Fibroblast of lung (primary cell): ENCODE measurements at regions not wholly inside any gene's neighbourhood (a gene's known extent, or its start where the extent isn't known, plus 50 kb on each side); places are given as distances from the start of the nearest gene placed in this dataset.

Experiments
- DNase-seq, 2 donors: peaks; one replicate each; pipeline versions ENCODE4 v3.0.0 to v3.0.0-alpha.2; 2010; ENCODE audit warnings: low read depth in 2 of 2
- H2AFZ ChIP-seq: 2 replicates; pipeline ENCODE4 v1.5.1; 2012; ENCODE audit warnings: low read length, control low read depth, inconsistent platforms
- H3K27ac ChIP-seq: 2 replicates; pipeline ENCODE4 v1.5.1; 2011; ENCODE audit warnings: low read length, control low read depth; ENCODE audit not compliant: insufficient read depth
- H3K27me3 ChIP-seq: 2 replicates; pipeline ENCODE4 v1.5.1; 2011; ENCODE audit warnings: mild to moderate bottlenecking, low read length; ENCODE audit not compliant: control insufficient read depth, insufficient read depth
- H3K36me3 ChIP-seq: 2 replicates; pipeline ENCODE4 v1.5.1; 2011; ENCODE audit warnings: low read length; ENCODE audit not compliant: control insufficient read depth, insufficient read depth
- H3K4me1 ChIP-seq: 2 replicates; pipeline ENCODE4 v1.5.1; 2011; ENCODE audit warnings: low read length; ENCODE audit not compliant: control insufficient read depth, insufficient read depth; ENCODE audit errors: extremely low read depth
- H3K4me2 ChIP-seq: 2 replicates; pipeline ENCODE4 v1.5.1; 2011; ENCODE audit warnings: low read length, control low read depth; ENCODE audit not compliant: insufficient read depth; ENCODE audit errors: extremely low read depth
- H3K4me3 ChIP-seq, 4 experiments: fragments of 200-600 bp in 1 of 4; sonication (generic) in 1 of 4; replicated peaks in 1 of 4; 2 replicates each; pipeline ENCODE4 v1.5.1; 2011 to 2016; ENCODE audit warnings: low read length in 4 of 4, low read depth in 3 of 4, mild to moderate bottlenecking in 3 of 4, control low read depth in 2 of 4, inconsistent platforms in 1 of 4, mixed read lengths in 1 of 4; ENCODE audit not compliant: insufficient read depth in 1 of 4; ENCODE audit errors: control extremely low read depth in 1 of 4
- H3K79me2 ChIP-seq: 2 replicates; pipeline ENCODE4 v1.5.1; 2012; ENCODE audit warnings: mild to moderate bottlenecking, low read length, inconsistent platforms; ENCODE audit not compliant: control insufficient read depth, insufficient read depth
- H3K9ac ChIP-seq: 2 replicates; pipeline ENCODE4 v1.5.1; 2011; ENCODE audit warnings: mild to moderate bottlenecking, low read length, control low read depth; ENCODE audit not compliant: insufficient read depth
- H3K9me3 ChIP-seq: 2 replicates; pipeline ENCODE4 v1.5.1; 2012; ENCODE audit warnings: low read depth, low read length; ENCODE audit not compliant: control insufficient read depth, insufficient read depth
- H4K20me1 ChIP-seq: 2 replicates; pipeline ENCODE4 v1.5.1; 2011; ENCODE audit warnings: low read length; ENCODE audit not compliant: control insufficient read depth, insufficient read depth; ENCODE audit errors: extremely low read depth
- CTCF ChIP-seq, 2 donors: IDR thresholded peaks in 1 of 2; conservative IDR thresholded peaks in 1 of 2; 1 replicate in 1 of 2; 2 replicates in 1 of 2; pipeline ENCODE4 v1.5.1; 2011 to 2012; ENCODE audit warnings: low read length in 2 of 2, control low read depth in 1 of 2, inconsistent platforms in 1 of 2, low read depth in 1 of 2, mild to moderate bottlenecking in 1 of 2
- EZH2 ChIP-seq: IDR thresholded peaks from 2 replicates; pipeline ENCODE4 v1.5.1; 2012; ENCODE audit warnings: low read length, control low read depth, mild to moderate bottlenecking; ENCODE audit errors: missing control alignments

GRCh38 chr12:126897778-126898177 lies 1369.2 kb upstream of the TMEM132C start:
- Histone ChIP-seq H3K27me3 (no peaks in the 10 kb centered on the region), H3K79me2 (no peaks in the 10 kb centered on the region), H3K36me3 (no peaks in the 10 kb centered on the region)

GRCh38 chr12:126898562-126898961 lies 1368.4 kb upstream of the TMEM132C start:
- no peaks in the 10 kb centered on the region for H4K20me1 ChIP-seq
- H3K4me3 ChIP-seq = no peak overlapping the region
- no peaks in the 10 kb centered on the region for H3K9me3 ChIP-seq
- H3K27ac ChIP-seq = no peak overlapping the region
- H3K4me2 ChIP-seq = no peak overlapping the region
- no peak for DNase-seq
- H3K36me3 ChIP-seq = no peaks in the 10 kb centered on the region
- no peak for TF ChIP-seq CTCF (conservative IDR thresholded peaks at IDR 0.05 in 1 of 2, IDR thresholded peaks at IDR 0.05 in 1 of 2; ENCODE audit: low read depth in 1 of 2, low read length in 2 of 2)
- TF ChIP-seq EZH2 = no peak
- no peak overlapping the region for H3K9ac ChIP-seq
- no peaks in the 10 kb centered on the region for H3K4me1 ChIP-seq
- no peaks in the 10 kb centered on the region for H3K27me3 ChIP-seq
- no peak overlapping the region for H2AFZ ChIP-seq
- no peaks in the 10 kb centered on the region for H3K79me2 ChIP-seq

More at GRCh38 chr12:126897778-126898177, 1369.2 kb upstream of the TMEM132C start:
- no peak overlapping the region for H3K9ac ChIP-seq
- H4K20me1 ChIP-seq = no peaks in the 10 kb centered on the region
- TF ChIP-seq CTCF (conservative IDR thresholded peaks at IDR 0.05 in 1 of 2, IDR thresholded peaks at IDR 0.05 in 1 of 2; ENCODE audit: low read depth in 1 of 2, low read length in 2 of 2) (no peak), EZH2 (no peak)
- H3K4me3 ChIP-seq = no peak overlapping the region
- DNase-seq = no peak
- no peak overlapping the region for H3K27ac ChIP-seq
- H3K9me3 ChIP-seq = no peaks in the 10 kb centered on the region
- H3K4me2 ChIP-seq = no peak overlapping the region
- H3K4me1 ChIP-seq = no peaks in the 10 kb centered on the region
- H2AFZ ChIP-seq = no peak overlapping the region

GRCh38 chr12:126899926-126900792 lies 1366.8 kb upstream of the TMEM132C start:
- no peak overlapping the region for H3K4me3 ChIP-seq
- no peak overlapping the region for H3K4me2 ChIP-seq
- H3K79me2 ChIP-seq = no peaks in the 10 kb centered on the region
- no peaks in the 10 kb centered on the region for H4K20me1 ChIP-seq
- no peak overlapping the region for H3K27ac ChIP-seq
- no peak overlapping the region for H2AFZ ChIP-seq
- no peaks in the 10 kb centered on the region for H3K4me1 ChIP-seq
- H3K9ac ChIP-seq = no peak overlapping the region
- TF ChIP-seq EZH2 = no peak
- TF ChIP-seq CTCF (conservative IDR thresholded peaks at IDR 0.05 in 1 of 2, IDR thresholded peaks at IDR 0.05 in 1 of 2; ENCODE audit: low read depth in 1 of 2, low read length in 2 of 2) = no peak
- no peak for DNase-seq
- H3K27me3 ChIP-seq = no peaks in the 10 kb centered on the region
- H3K9me3 ChIP-seq = no peaks in the 10 kb centered on the region
- no peaks in the 10 kb centered on the region for H3K36me3 ChIP-seq
